Astrocyte (in vitro differentiated cells and primary cell): ENCODE measurements at regions not wholly inside any gene's neighbourhood (a gene's known extent, or its start where the extent isn't known, plus 50 kb on each side); places are given as distances from the start of the nearest gene placed in this dataset.

Experiments used
- EZH2 ChIP-seq: IDR thresholded peaks from 2 replicates; pipeline ENCODE4 v1.6.1; 2012; ENCODE audit warnings: mild to moderate bottlenecking, low read length, inconsistent platforms; ENCODE audit not compliant: insufficient read depth
- TF ChIP-seq, protein P1 (sequence below): IDR thresholded peaks from 2 replicates; pipeline ENCODE4 v1.5.1; 2011; ENCODE audit warnings: low read depth, mild to moderate bottlenecking, inconsistent platforms, low read length, moderate library complexity; ENCODE audit not compliant: insufficient read depth

DNA sequence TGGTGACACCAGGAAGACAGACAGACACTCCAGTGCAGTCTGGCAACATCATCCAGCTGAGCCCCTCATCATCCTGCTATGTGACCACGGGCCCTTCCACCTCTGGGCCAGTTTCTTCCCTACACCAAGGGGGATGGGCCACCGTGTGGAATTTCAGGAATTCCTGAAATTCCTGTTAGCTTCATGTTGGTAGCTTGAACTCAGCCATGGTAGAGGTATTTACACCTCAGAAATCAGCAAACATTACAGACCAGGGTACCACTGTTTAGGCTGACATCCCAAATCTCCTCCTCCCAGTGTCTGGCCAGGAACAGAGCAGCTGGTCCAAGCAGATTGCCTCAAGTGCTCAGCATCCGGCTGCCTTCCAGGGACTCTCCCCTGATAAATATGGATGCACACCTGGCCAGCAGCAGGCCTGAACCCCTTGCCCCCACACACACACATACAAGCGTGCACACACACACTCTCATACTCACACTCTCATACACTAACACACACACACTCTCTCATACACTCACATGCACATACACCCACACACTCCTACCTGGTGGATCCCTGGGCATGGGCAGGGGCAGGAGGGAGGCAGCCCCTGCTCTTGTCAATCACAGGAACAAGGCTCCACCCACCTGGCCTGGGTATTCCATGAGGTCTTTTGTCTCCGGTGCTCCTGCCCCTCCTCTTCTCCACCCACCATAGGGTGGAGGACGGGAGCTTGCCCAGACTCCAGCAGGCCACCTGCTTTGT lies 85.2 kb downstream of the BUD13 start:
- TF ChIP-seq, protein P1, sequence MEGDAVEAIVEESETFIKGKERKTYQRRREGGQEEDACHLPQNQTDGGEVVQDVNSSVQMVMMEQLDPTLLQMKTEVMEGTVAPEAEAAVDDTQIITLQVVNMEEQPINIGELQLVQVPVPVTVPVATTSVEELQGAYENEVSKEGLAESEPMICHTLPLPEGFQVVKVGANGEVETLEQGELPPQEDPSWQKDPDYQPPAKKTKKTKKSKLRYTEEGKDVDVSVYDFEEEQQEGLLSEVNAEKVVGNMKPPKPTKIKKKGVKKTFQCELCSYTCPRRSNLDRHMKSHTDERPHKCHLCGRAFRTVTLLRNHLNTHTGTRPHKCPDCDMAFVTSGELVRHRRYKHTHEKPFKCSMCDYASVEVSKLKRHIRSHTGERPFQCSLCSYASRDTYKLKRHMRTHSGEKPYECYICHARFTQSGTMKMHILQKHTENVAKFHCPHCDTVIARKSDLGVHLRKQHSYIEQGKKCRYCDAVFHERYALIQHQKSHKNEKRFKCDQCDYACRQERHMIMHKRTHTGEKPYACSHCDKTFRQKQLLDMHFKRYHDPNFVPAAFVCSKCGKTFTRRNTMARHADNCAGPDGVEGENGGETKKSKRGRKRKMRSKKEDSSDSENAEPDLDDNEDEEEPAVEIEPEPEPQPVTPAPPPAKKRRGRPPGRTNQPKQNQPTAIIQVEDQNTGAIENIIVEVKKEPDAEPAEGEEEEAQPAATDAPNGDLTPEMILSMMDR = no peak
- no peak for TF ChIP-seq EZH2
